ENCODE measurements at regions not wholly inside any gene's neighbourhood (a gene's known extent, or its start where the extent isn't known, plus 50 kb on each side); places are given as distances from the start of the nearest gene placed in this dataset.

GRCh38 chr20:60297649-60298048, 339.4 kb downstream of the CDH26 start:
- no CpG with 5 or more reads among the region's 9 CpGs for WGBS, 2 experiments (ENCODE audit: extremely low coverage in 2 of 2, insufficient read length in 1 of 2)
- H3K4me3 ChIP-seq (ENCODE audit: insufficient read depth, low read depth, low read length), result no peak overlapping the region
- no peak for ATAC-seq (ENCODE audit: low read depth)
- no peak overlapping the region for H3K27ac ChIP-seq (ENCODE audit: insufficient read depth, low read length)
- no peak overlapping the region for H2AFZ ChIP-seq (replicated peaks; ENCODE audit: low read length, poor library complexity)
- TF ChIP-seq POLR2A (IDR thresholded peaks at IDR 0.05; ENCODE audit: low read depth, low read length), result no peak
- no peak for TF ChIP-seq MXI1 (IDR thresholded peaks at IDR 0.05; ENCODE audit: borderline replicate concordance, low read depth, low read length)
- TF ChIP-seq RCOR1 (IDR thresholded peaks at IDR 0.05; ENCODE audit: insufficient replicate concordance, low read length), result no peak
- no peak for TF ChIP-seq CHD1 (IDR thresholded peaks at IDR 0.05; ENCODE audit: low read depth, low read length)
- no peak for TF ChIP-seq CEBPB (IDR thresholded peaks at IDR 0.05; ENCODE audit: low read depth, low read length)
- TF ChIP-seq ELK1 (IDR thresholded peaks at IDR 0.05; ENCODE audit: borderline replicate concordance, low read depth, low read length), result no peak
- no peak for TF ChIP-seq NFE2L2 (IDR thresholded peaks at IDR 0.05; ENCODE audit: low read depth, low read length)
- no peak for TF ChIP-seq CTCF (conservative IDR thresholded peaks at IDR 0.05; ENCODE audit: low read depth, low read length)
- TF ChIP-seq MAFK (IDR thresholded peaks at IDR 0.05; ENCODE audit: low read depth, low read length), result no peak
- no peak for TF ChIP-seq FOS (IDR thresholded peaks at IDR 0.05; ENCODE audit: low read depth, low read length)
- TF ChIP-seq SMC3 (IDR thresholded peaks at IDR 0.05; ENCODE audit: low read depth, low read length), result no peak
- TF ChIP-seq USF2 (IDR thresholded peaks at IDR 0.05; ENCODE audit: low read depth, low read length), result no peak
- TF ChIP-seq MAZ (IDR thresholded peaks at IDR 0.05; ENCODE audit: borderline replicate concordance, low read depth, low read length), result no peak
- TF ChIP-seq RFX5 (IDR thresholded peaks at IDR 0.05; ENCODE audit: low read depth, low read length), result no peak
- no peak for TF ChIP-seq RAD21 (IDR thresholded peaks at IDR 0.05; ENCODE audit: low read length)
- no peak for TF ChIP-seq BHLHE40 (IDR thresholded peaks at IDR 0.05; ENCODE audit: low read depth, low read length)
- no TSS peak for BruUV-seq (replicated peaks)
- no peak overlapping the region for H3K4ac ChIP-seq (ENCODE audit: low read depth, low read length)
- POLR2A ChIA-PET (ENCODE audit: unreplicated experiment), result no interaction called here
- H3K9ac ChIP-seq (ENCODE audit: low read depth, low read length), result no peak overlapping the region
- dilution Hi-C loops (cut with HindIII; ENCODE audit: low sequenced_read_pairs, unreplicated experiment), result no loop called here
- H2BK5ac ChIP-seq (ENCODE audit: low read depth, low read length, poor library complexity, severe bottlenecking), result no peak overlapping the region
- H3K14ac ChIP-seq (replicated peaks; ENCODE audit: low read depth, low read length), result no peak overlapping the region
- no peak overlapping the region for H3K56ac ChIP-seq (ENCODE audit: extremely low read depth, insufficient read depth, low read length)
- H3K4me2 ChIP-seq (ENCODE audit: low read depth, low read length), result no peak overlapping the region
- no peak for DNase-seq
- H3K9me1 ChIP-seq (ENCODE audit: insufficient read depth, low read length), result no peaks in the 10 kb centered on the region
- H2BK20ac ChIP-seq (ENCODE audit: low read depth, low read length), result no peak overlapping the region
- H4K5ac ChIP-seq (ENCODE audit: low read depth, low read length), result no peak overlapping the region
- in situ Hi-C loops (cut with MboI; ENCODE audit: low sequenced_read_pairs), result no loop called here
- no peaks in the 10 kb centered on the region for H4K20me1 ChIP-seq (ENCODE audit: insufficient read depth, low read length)
- H2AK5ac ChIP-seq (ENCODE audit: low read depth, low read length), result no peak overlapping the region
- CTCF ChIA-PET, result interaction anchor here (0.6 kb wide), 1 partner anchor 244 kb away, joined by 3 read pairs; no protein-coding TSS in a partner anchor
- no peak overlapping the region for H2BK15ac ChIP-seq (ENCODE audit: low read depth, low read length)
- H3K18ac ChIP-seq (ENCODE audit: low read depth, low read length), result no peak overlapping the region
- no peak overlapping the region for H3K23ac ChIP-seq (ENCODE audit: low read depth, low read length)
- no peak overlapping the region for H2BK120ac ChIP-seq (ENCODE audit: low read depth, low read length)
- no peak overlapping the region for H2AK9ac ChIP-seq (replicated peaks; ENCODE audit: low read depth, low read length, poor library complexity)
- H3K79me1 ChIP-seq (ENCODE audit: low read depth in 1 of 2, low read length in 2 of 2), result no peaks in the 10 kb centered on the region
- H3K4me1 ChIP-seq (ENCODE audit: control insufficient read depth, insufficient read depth, low read length), result no peaks in the 10 kb centered on the region
- no peak overlapping the region for H4K91ac ChIP-seq (ENCODE audit: insufficient read depth, low read depth, low read length)
- intact Hi-C loops (cut with micrococcal nuclease), result no loop called here
- H3K36me3 ChIP-seq (ENCODE audit: control insufficient read depth, insufficient read depth, low read length), result no peaks in the 10 kb centered on the region
- H3K9me3 ChIP-seq (ENCODE audit: control insufficient read depth, insufficient read depth, low read length), result peaks cover 2% of the 10 kb centered on the region; the same call in 1 of the 2 replicates
- no peak overlapping the region for H4K8ac ChIP-seq (ENCODE audit: low read depth in 2 of 2, low read length in 2 of 2)
- no peaks in the 10 kb centered on the region for H3K27me3 ChIP-seq (ENCODE audit: control insufficient read depth, insufficient read depth, low read length)
